CD4-positive, alpha-beta T cell (primary cell): ENCODE measurements at regions not wholly inside any gene's neighbourhood (a gene's known extent, or its start where the extent isn't known, plus 50 kb on each side); places are given as distances from the start of the nearest gene placed in this dataset.

ENCODE experiments used
- ATAC-seq: fragments of 200-7000 bp; cut with Tn5 transposase; one replicate; pipeline ENCODE4 v1.10.0; 2022; ENCODE audit warnings: mild to moderate bottlenecking; ENCODE audit not compliant: poor library complexity
- CTCF ChIA-PET: fragments of 350-600 bp; sonication (Branson Sonifier 250); formaldehyde crosslinking; loops from one replicate; lab custom pipeline; 2021; ENCODE audit warnings: antibody characterized with exemption, inconsistent platforms; lab: Charles Lee
- POLR2A ChIA-PET: fragments of 350-600 bp; sonication (Branson Sonifier 250); formaldehyde crosslinking; loops from one replicate; lab custom pipeline; 2021; ENCODE audit warnings: antibody characterized with exemption, inconsistent platforms; lab: Charles Lee
- DNase-seq, 14 experiments: peaks; one replicate each; pipeline ENCODE4 v3.0.0-alpha.2; 2013 to 2020; ENCODE audit warnings: mixed read lengths in 2 of 14
- H3K27ac ChIP-seq, 2 donors: one replicate each; pipeline versions ENCODE4 v1.5.1 to v1.7.0; 2013; ENCODE audit warnings: low read length in 2 of 2, low read depth in 1 of 2, mild to moderate bottlenecking in 1 of 2
- H3K27me3 ChIP-seq, 2 experiments: 1 replicate in 1 of 2; 2 replicates in 1 of 2; pipeline versions ENCODE4 v1.6.1 to v1.7.0; 2013; ENCODE audit warnings: low read length in 2 of 2, control low read depth in 1 of 2, mild to moderate bottlenecking in 1 of 2, moderate library complexity in 1 of 2; ENCODE audit not compliant: insufficient read depth in 2 of 2, control insufficient read depth in 1 of 2
- H3K36me3 ChIP-seq: one replicate; pipeline ENCODE4 v1.6.1; 2013; ENCODE audit warnings: low read length, control low read depth; ENCODE audit not compliant: insufficient read depth
- H3K4me1 ChIP-seq: one replicate; pipeline ENCODE4 v1.6.1; 2013; ENCODE audit warnings: low read length, control low read depth; ENCODE audit not compliant: insufficient read depth
- H3K4me3 ChIP-seq: one replicate; pipeline ENCODE4 v1.5.1; 2013; ENCODE audit warnings: mild to moderate bottlenecking, low read length, moderate library complexity
- H3K9me3 ChIP-seq, 2 experiments: 1 replicate in 1 of 2; 2 replicates in 1 of 2; pipeline versions ENCODE4 v1.6.1 to v1.7.0; 2013; ENCODE audit warnings: low read length in 2 of 2, mild to moderate bottlenecking in 2 of 2, control low read depth in 1 of 2, moderate library complexity in 1 of 2; ENCODE audit not compliant: control insufficient read depth in 1 of 2, insufficient read depth in 1 of 2
- H3K27ac Mint-ChIP-seq: one replicate; pipeline ENCODE4 v1.8.0; 2020; ENCODE audit warnings: mixed read lengths
- H3K27me3 Mint-ChIP-seq: one replicate; pipeline ENCODE4 v1.8.0; 2021; ENCODE audit warnings: mixed read lengths
- H3K36me3 Mint-ChIP-seq: one replicate; pipeline ENCODE4 v1.8.0; 2021; ENCODE audit warnings: low read depth, mixed read lengths
- H3K4me1 Mint-ChIP-seq: one replicate; pipeline ENCODE4 v1.8.0; 2021; ENCODE audit warnings: low read depth, mixed read lengths
- H3K4me3 Mint-ChIP-seq: one replicate; pipeline ENCODE4 v1.8.0; 2020; ENCODE audit warnings: mild to moderate bottlenecking, mixed read lengths
- H3K9me3 Mint-ChIP-seq: one replicate; pipeline ENCODE4 v1.8.0; 2020; ENCODE audit warnings: mixed read lengths
- intact Hi-C, 2 experiments: fragments of 100-400 bp; cut with DNase I in 1 of 2; cut with micrococcal nuclease in 1 of 2; formaldehyde crosslinking; loops; one replicate each; pipeline versions ENCODE4 v1.15.1 to v1.9.0; 2023 to 2025; cut with DNase I, micrococcal nuclease
- TF ChIP-seq, protein P1 (sequence below): fragments of 200-600 bp; IDR thresholded peaks from one replicate; pipeline ENCODE4 v1.8.0; 2022; ENCODE audit warnings: antibody characterized with exemption, mild to moderate bottlenecking

DNA sequence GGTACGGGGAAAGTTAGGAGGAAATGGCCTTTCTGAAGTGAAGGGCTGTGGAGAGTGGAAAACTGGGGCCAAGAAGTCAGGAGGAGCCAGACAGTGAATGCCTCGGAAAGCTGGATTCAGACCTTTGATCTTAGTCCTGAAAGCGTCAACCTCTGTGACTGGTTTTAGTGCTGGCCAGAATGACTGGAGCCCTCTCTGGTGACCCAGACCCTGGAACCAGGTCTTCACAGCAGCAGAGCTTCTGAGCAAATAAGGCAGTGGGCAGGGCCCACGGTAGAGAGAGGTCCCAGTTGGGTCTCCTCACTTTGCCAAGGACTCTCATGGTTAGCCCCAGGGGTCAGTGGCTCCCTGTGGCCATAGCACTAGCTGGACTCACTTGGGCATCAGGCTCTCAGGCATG, 157.7 kb upstream of the EEPD1 start:
- no peaks in the 10 kb centered on the region for H3K27me3 Mint-ChIP-seq
- Histone ChIP-seq H3K36me3 (no peaks in the 10 kb centered on the region), H3K27ac (no peak overlapping the region), H3K27me3 (no peaks in the 10 kb centered on the region), H3K9me3 (no peaks in the 10 kb centered on the region), H3K4me3 (no peak overlapping the region), H3K4me1 (no peaks in the 10 kb centered on the region)
- TF ChIP-seq, protein P1, sequence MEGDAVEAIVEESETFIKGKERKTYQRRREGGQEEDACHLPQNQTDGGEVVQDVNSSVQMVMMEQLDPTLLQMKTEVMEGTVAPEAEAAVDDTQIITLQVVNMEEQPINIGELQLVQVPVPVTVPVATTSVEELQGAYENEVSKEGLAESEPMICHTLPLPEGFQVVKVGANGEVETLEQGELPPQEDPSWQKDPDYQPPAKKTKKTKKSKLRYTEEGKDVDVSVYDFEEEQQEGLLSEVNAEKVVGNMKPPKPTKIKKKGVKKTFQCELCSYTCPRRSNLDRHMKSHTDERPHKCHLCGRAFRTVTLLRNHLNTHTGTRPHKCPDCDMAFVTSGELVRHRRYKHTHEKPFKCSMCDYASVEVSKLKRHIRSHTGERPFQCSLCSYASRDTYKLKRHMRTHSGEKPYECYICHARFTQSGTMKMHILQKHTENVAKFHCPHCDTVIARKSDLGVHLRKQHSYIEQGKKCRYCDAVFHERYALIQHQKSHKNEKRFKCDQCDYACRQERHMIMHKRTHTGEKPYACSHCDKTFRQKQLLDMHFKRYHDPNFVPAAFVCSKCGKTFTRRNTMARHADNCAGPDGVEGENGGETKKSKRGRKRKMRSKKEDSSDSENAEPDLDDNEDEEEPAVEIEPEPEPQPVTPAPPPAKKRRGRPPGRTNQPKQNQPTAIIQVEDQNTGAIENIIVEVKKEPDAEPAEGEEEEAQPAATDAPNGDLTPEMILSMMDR, result no peak
- no peaks in the 10 kb centered on the region for H3K36me3 Mint-ChIP-seq
- H3K4me3 Mint-ChIP-seq, result no peak overlapping the region
- no peaks in the 10 kb centered on the region for H3K4me1 Mint-ChIP-seq
- H3K27ac Mint-ChIP-seq, result no peak overlapping the region
- intact Hi-C loops, result no loop called here
- H3K9me3 Mint-ChIP-seq, result no peaks in the 10 kb centered on the region
- DNase-seq (no peak), ATAC-seq (no peak)
- ChIA-PET POLR2A (no interaction called here), CTCF (interaction anchor here (0.5 kb wide), 2 partner anchors 203 to 293 kb away, joined by 3 read pairs; no protein-coding TSS in a partner anchor)

DNA sequence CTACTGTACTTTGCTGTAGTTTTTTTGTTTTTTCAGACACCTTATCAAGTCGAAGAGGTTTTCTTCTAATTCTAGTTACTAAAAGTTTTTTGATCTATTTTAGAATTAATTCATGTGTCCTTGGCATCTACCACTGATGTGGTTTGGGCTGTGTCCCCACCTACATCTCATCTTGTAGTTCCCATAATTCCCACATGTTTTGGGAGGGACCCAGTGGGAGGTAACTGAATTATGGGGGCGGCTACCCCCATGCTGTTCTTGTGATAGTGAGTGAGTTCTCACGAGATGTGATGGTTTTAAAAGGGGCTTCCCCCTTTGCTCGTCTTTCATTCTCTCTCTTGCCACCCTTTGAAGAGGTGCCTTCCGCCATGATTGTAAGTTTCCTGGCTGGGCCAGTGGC, 154.6 kb upstream of the EEPD1 start:
- DNase-seq, result no peak

DNA sequence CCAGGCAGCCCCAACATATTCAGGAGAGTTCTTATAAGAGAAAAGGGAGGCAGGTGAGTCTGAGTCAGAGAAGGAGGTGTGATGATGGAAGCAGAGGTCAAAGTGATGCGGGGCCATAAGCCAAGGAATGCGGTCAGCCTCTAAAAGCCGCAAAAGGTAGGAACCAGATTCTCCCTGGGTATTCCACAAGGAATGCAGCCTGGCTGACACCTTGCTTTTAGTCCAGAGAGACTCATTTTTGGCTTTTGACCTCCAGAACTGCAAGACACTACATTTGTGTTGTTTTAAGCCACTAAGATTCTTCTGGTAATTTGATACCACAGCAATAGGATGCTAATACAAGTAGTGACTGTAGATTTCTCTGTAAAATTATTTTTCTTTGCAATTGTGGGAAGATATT, 151.5 kb upstream of the EEPD1 start:
- CTCF ChIA-PET, result no interaction called here
- POLR2A ChIA-PET, result no interaction called here

More for the DNA sequence above, 154.6 kb upstream of the EEPD1 start:
- H3K27me3 ChIP-seq, result no peaks in the 10 kb centered on the region
- no peaks in the 10 kb centered on the region for H3K4me1 ChIP-seq
- Mint-ChIP-seq H3K4me3 (no peak overlapping the region), H3K27ac (no peak overlapping the region), H3K9me3 (no peaks in the 10 kb centered on the region), H3K36me3 (no peaks in the 10 kb centered on the region), H3K27me3 (no peaks in the 10 kb centered on the region), H3K4me1 (no peaks in the 10 kb centered on the region)
- ChIA-PET CTCF (no interaction called here), POLR2A (no interaction called here)
- TF ChIP-seq, protein P1, result no peak
- no peak overlapping the region for H3K27ac ChIP-seq
- intact Hi-C loops, result no loop called here
- H3K4me3 ChIP-seq, result no peak overlapping the region
- H3K36me3 ChIP-seq, result no peaks in the 10 kb centered on the region
- ATAC-seq, result no peak
- no peaks in the 10 kb centered on the region for H3K9me3 ChIP-seq

More for the DNA sequence above, 151.5 kb upstream of the EEPD1 start:
- H3K4me3 Mint-ChIP-seq, result no peak overlapping the region
- ATAC-seq, result no peak
- H3K27me3 ChIP-seq, result no peaks in the 10 kb centered on the region
- no peaks in the 10 kb centered on the region for H3K36me3 ChIP-seq
- no peak overlapping the region for H3K4me3 ChIP-seq
- no peak for DNase-seq
- TF ChIP-seq, protein P1, result no peak
- no peaks in the 10 kb centered on the region for H3K27me3 Mint-ChIP-seq
- no peaks in the 10 kb centered on the region for H3K9me3 Mint-ChIP-seq
- no peaks in the 10 kb centered on the region for H3K36me3 Mint-ChIP-seq
- peaks cover 6% of the 10 kb centered on the region for H3K4me1 Mint-ChIP-seq
- H3K9me3 ChIP-seq, result no peaks in the 10 kb centered on the region
- H3K4me1 ChIP-seq, result no peaks in the 10 kb centered on the region
- no peak overlapping the region for H3K27ac ChIP-seq
- intact Hi-C loops, result no loop called here
- no peak overlapping the region for H3K27ac Mint-ChIP-seq
